D721Med (cell line): ENCODE measurements at regions not wholly inside any gene's neighbourhood (a gene's known extent, or its start where the extent isn't known, plus 50 kb on each side); places are given as distances from the start of the nearest gene placed in this dataset.

Source experiments
- DNase-seq: peaks from one replicate; pipeline ENCODE4 v3.0.0; 2011; ENCODE audit warnings: low spot score; ENCODE audit not compliant: insufficient read length
- FAIRE-seq: peaks from 2 replicates; lab custom pipeline; 2011; peaks lifted over from hg19 to GRCh38; lab: Jason Lieb, UNC
- CTCF ChIP-seq: IDR thresholded peaks from 2 replicates; pipeline ENCODE4 v1.5.1; 2012; ENCODE audit warnings: mild to moderate bottlenecking, control low read depth; ENCODE audit not compliant: insufficient read depth; ENCODE audit errors: missing control alignments

GRCh38 chr15:62218841-62219240 is 53.8 kb upstream of the C2CD4B start:
- TF ChIP-seq CTCF, result no peak
- DNase-seq, result no peak
- FAIRE-seq, result no peak

- DNase-seq, result no peak
- FAIRE-seq, result no peak
- no peak for TF ChIP-seq CTCF
These were observed 54.7 kb upstream of the C2CD4B start for GRCh38 chr15:62219799-62220198.

GRCh38 chr15:62223020-62223419 is 57.9 kb upstream of the C2CD4B start:
- DNase-seq (no peak), FAIRE-seq (no peak)
- TF ChIP-seq CTCF, result no peak

- no peak for TF ChIP-seq CTCF
- no peak for FAIRE-seq
These were observed 63.5 kb upstream of the C2CD4B start for GRCh38 chr15:62228604-62229003.

GRCh38 chr15:62231856-62232255 is 66.8 kb upstream of the C2CD4B start:
- no peak for TF ChIP-seq CTCF
- FAIRE-seq, result no peak
- DNase-seq, result no peak

More at GRCh38 chr15:62228604-62229003, 63.5 kb upstream of the C2CD4B start:
- DNase-seq, result no peak

GRCh38 chr15:62240121-62241096 is 75.3 kb upstream of the C2CD4B start:
- TF ChIP-seq CTCF, result no peak
- no peak for DNase-seq
- FAIRE-seq, result no peak
